K562 (cell line): ENCODE measurements at regions not wholly inside any gene's neighbourhood (a gene's known extent, or its start where the extent isn't known, plus 50 kb on each side); places are given as distances from the start of the nearest gene placed in this dataset.

Experiments
- ATAC-seq: fragments of 200-7000 bp; cut with Tn5 transposase; 3 replicates; pipeline ENCODE4 v1.9.1; 2020; ENCODE audit warnings: moderate library complexity
- BruUV-seq: library from RNA; stranded (reverse); fragments of 400-500 nt; replicated peaks from 2 replicates; lab custom pipeline; 2021; lab: Mats Ljungman, UMichigan
- CTCF ChIA-PET: fragments of 300-600 bp; formaldehyde crosslinking; extraction: SDS; loops from one replicate; lab custom pipeline; 2021; ENCODE audit warnings: low intra/inter-chr PET ratio; lab: Yijun Ruan, JAX
- POLR2A ChIA-PET: fragments of 300-600, 350-650 bp; sonication (Branson Sonifier 250); formaldehyde crosslinking; extraction: SDS; loops from one replicate; lab custom pipeline; 2021; ENCODE audit warnings: antibody characterized with exemption, inconsistent platforms; lab: Yijun Ruan, JAX
- DNase-seq, 4 experiments: peaks; one replicate each; pipeline versions ENCODE4 v3.0.0 to v3.0.0-alpha.2; 2011 to 2018; ENCODE audit warnings: low spot score in 3 of 4, mixed read lengths in 3 of 4; ENCODE audit errors: extremely low read depth in 1 of 4
- FAIRE-seq: peaks from 2 replicates; lab custom pipeline; 2011; peaks lifted over from hg19 to GRCh38; lab: Jason Lieb, UNC
- H2AFZ ChIP-seq: 2 replicates; pipeline ENCODE4 v1.6.0; 2011; ENCODE audit warnings: low read depth, low read length, control low read depth, inconsistent platforms
- H3K27ac ChIP-seq: fragments of 200-600 bp; 3 replicates; pipeline ENCODE4 v1.8.0; 2011; ENCODE audit warnings: low read depth, mild to moderate bottlenecking, control low read depth, inconsistent platforms, low read length, moderate library complexity, mixed read lengths; ENCODE audit errors: extremely low read depth
- H3K27me3 ChIP-seq, 2 experiments: fragments of 300-600 bp in 1 of 2; 2 replicates in 1 of 2; 3 replicates in 1 of 2; pipeline versions ENCODE4 v1.6.0 to v1.8.0; 2011; ENCODE audit warnings: inconsistent platforms in 2 of 2, low read length in 2 of 2, mild to moderate bottlenecking in 1 of 2, mixed read lengths in 1 of 2, moderate library complexity in 1 of 2; ENCODE audit not compliant: control insufficient read depth in 2 of 2, insufficient read depth in 2 of 2
- H3K36me3 ChIP-seq: fragments of 300-600 bp; 3 replicates; pipeline ENCODE4 v1.8.0; 2011; ENCODE audit warnings: mild to moderate bottlenecking, low read length, inconsistent platforms; ENCODE audit not compliant: control insufficient read depth, insufficient read depth
- H3K4me1 ChIP-seq, 2 experiments: fragments of 200-600 bp in 1 of 2; replicated peaks in 1 of 2; 2 replicates in 1 of 2; 3 replicates in 1 of 2; pipeline versions ENCODE4 v1.5.1 to v1.8.0; 2011; ENCODE audit warnings: inconsistent platforms in 2 of 2, low read length in 2 of 2, mild to moderate bottlenecking in 1 of 2, mixed read lengths in 1 of 2, moderate library complexity in 1 of 2; ENCODE audit not compliant: control insufficient read depth in 2 of 2, insufficient read depth in 2 of 2
- H3K4me2 ChIP-seq: 2 replicates; pipeline ENCODE4 v1.6.1; 2011; ENCODE audit warnings: low read length, control low read depth, inconsistent platforms, mixed read lengths; ENCODE audit not compliant: insufficient read depth
- H3K4me3 ChIP-seq: fragments of 200-600 bp; sonication (generic), shearing (Covaris generic); 2 replicates; pipeline ENCODE4 v1.5.1; 2016; ENCODE audit warnings: control low read depth, inconsistent platforms
- H3K79me2 ChIP-seq: fragments of 200-600 bp; 3 replicates; pipeline ENCODE4 v1.8.0; 2011; ENCODE audit warnings: low read length, inconsistent platforms; ENCODE audit not compliant: control insufficient read depth, insufficient read depth
- H3K9ac ChIP-seq, 2 experiments: 2 replicates each; pipeline versions ENCODE4 v1.6.0 to v1.6.1; 2011; ENCODE audit warnings: low read depth in 2 of 2, low read length in 2 of 2, control low read depth in 1 of 2, inconsistent platforms in 1 of 2, mild to moderate bottlenecking in 1 of 2, mixed read lengths in 1 of 2; ENCODE audit not compliant: insufficient read depth in 1 of 2
- H3K9me1 ChIP-seq: one replicate; pipeline ENCODE4 v1.6.0; 2011; ENCODE audit warnings: inconsistent platforms, mild to moderate bottlenecking, low read length, moderate library complexity; ENCODE audit not compliant: control insufficient read depth, insufficient read depth
- H3K9me3 ChIP-seq: replicated peaks from 2 replicates; pipeline ENCODE4 v1.5.1; 2011; ENCODE audit warnings: low read depth, low read length, inconsistent platforms; ENCODE audit not compliant: control insufficient read depth, insufficient read depth
- H4K20me1 ChIP-seq: replicated peaks from 2 replicates; pipeline ENCODE4 v1.6.1; 2011; ENCODE audit warnings: low read length, inconsistent platforms, mixed read lengths; ENCODE audit not compliant: control insufficient read depth, insufficient read depth
- BRF1 ChIP-seq: IDR thresholded peaks from 3 replicates; pipeline ENCODE4 v1.6.1; 2011; ENCODE audit warnings: borderline replicate concordance, mild to moderate bottlenecking; ENCODE audit not compliant: insufficient read length; ENCODE audit errors: extremely low read depth
- E2F5 ChIP-seq: sonication (generic); formaldehyde crosslinking; IDR thresholded peaks from 2 replicates; pipeline ENCODE4 v1.8.0; 2022; ENCODE audit warnings: mild to moderate bottlenecking, missing genetic modification reagents
- ELK3 ChIP-seq: fragments of 450-650 bp; formaldehyde crosslinking; IDR thresholded peaks from 2 replicates; pipeline ENCODE4 v1.4.0; 2020; ENCODE audit warnings: mild to moderate bottlenecking
- MBD1 ChIP-seq: fragments of 250-450 bp; sonication (Bioruptor Pico); IDR thresholded peaks from 2 replicates; pipeline ENCODE4 v1.8.0; 2022; ENCODE audit warnings: inconsistent platforms
- NFYB ChIP-seq: IDR thresholded peaks from 2 replicates; pipeline ENCODE4 v1.6.1; 2011; ENCODE audit warnings: mild to moderate bottlenecking, moderate library complexity; ENCODE audit not compliant: insufficient read length; ENCODE audit errors: extremely low read depth
- PHF20 ChIP-seq: fragments of 450-650 bp; IDR thresholded peaks from 2 replicates; pipeline ENCODE4 v1.6.1; 2018; ENCODE audit not compliant: partially characterized antibody
- RERE ChIP-seq: sonication (generic); formaldehyde crosslinking; IDR thresholded peaks from 2 replicates; pipeline ENCODE4 v1.8.0; 2023; ENCODE audit warnings: missing genetic modification reagents, mild to moderate bottlenecking, borderline replicate concordance
- TAF7 ChIP-seq: fragments of 450-650 bp; IDR thresholded peaks from 2 replicates; pipeline ENCODE4 v1.6.1; 2016; ENCODE audit warnings: missing genetic modification characterization, missing compliant biosample characterization
- XRCC4 ChIP-seq: IDR thresholded peaks from one replicate; pipeline ENCODE4 v1.6.1; 2011; ENCODE audit not compliant: insufficient read depth, insufficient read length; ENCODE audit errors: extremely low read depth
- WGBS: fragments of 100-300 bp; shearing (Covaris generic); methylation state at CpG from one replicate; pipeline ENCODE4 v1.1.6; 2016; ENCODE audit warnings: low coverage, mixed read lengths; ENCODE audit not compliant: insufficient coverage; ENCODE audit errors: missing lambda C conversion rate; 5-methylcytosine and 5-hydroxymethylcytosine counted together
- in situ Hi-C: fragments of 300-500 bp; cut with MboI; formaldehyde crosslinking; loops from 4 replicates; pipeline ENCODE4 v1.15.0; 2018; ENCODE audit warnings: inconsistent platforms, mixed read lengths
- intact Hi-C: fragments of 100-400 bp; cut with micrococcal nuclease; formaldehyde crosslinking; loops from 2 replicates; pipeline ENCODE4 v1.14.2; 2022

- Histone ChIP-seq H4K20me1 (0 out of 2 replicates have a peak, but pooled peaks cover 4% of the 10 kb centered on the region), H3K79me2 (no peaks in the 10 kb centered on the region), H3K36me3 (no peaks in the 10 kb centered on the region), H3K9me3 (no peaks in the 10 kb centered on the region), H3K27me3 (peaks cover 0 to 11% of the 10 kb centered on the region in 2 experiments; a peak in 2 of 5 replicates), H3K27ac (no peak overlapping the region), H3K4me3 (no peak overlapping the region), H3K9ac (no peak overlapping the region), H3K4me1 (no peaks in the 10 kb centered on the region; a peak in 1 of 5 replicates), H3K4me2 (no peak overlapping the region), H2AFZ (no peak overlapping the region), H3K9me1 (no peaks in the 10 kb centered on the region)
- ChIA-PET CTCF (no interaction called here), POLR2A (no interaction called here)
- ATAC-seq = 0 out of 3 replicates have a peak, but pooled peaks have one; percentile 40
- intact Hi-C loops = no loop called here
- in situ Hi-C loops = no loop called here
- peak in 2 of 4 experiments; percentile 13 for DNase-seq
- 3% methylated on average over 9 of the region's 9 CpGs for WGBS
- FAIRE-seq = peak; percentile 42
- BruUV-seq = no TSS peak
- TF ChIP-seq MBD1 (CRISPR knock-in tag) (no peak), RERE (CRISPR knock-in tag) (no peak), NFYB (no peak), BRF1 (no peak), E2F5 (no peak), ELK3 (CRISPR knock-in tag) (no peak), XRCC4 (no peak), PHF20 (no peak), TAF7 (no peak)
Measured at GRCh38 chr5:5078009-5078897, 61.9 kb upstream of the ADAMTS16 start.
